ENCODE measurements at regions not wholly inside any gene's neighbourhood (a gene's known extent, or its start where the extent isn't known, plus 50 kb on each side); places are given as distances from the start of the nearest gene placed in this dataset.

GRCh38 chr5:113846941-113847340, 333.4 kb downstream of the YTHDC2 start:
- Histone ChIP-seq H3K4me3 (no peak overlapping the region), H3K27ac (no peak overlapping the region), H3K9me3 (no peaks in the 10 kb centered on the region), H3K36me3 (no peaks in the 10 kb centered on the region), H3K27me3 (no peaks in the 10 kb centered on the region), H3K4me1 (ENCODE audit: insufficient read depth) (no peaks in the 10 kb centered on the region)
- TF ChIP-seq, protein P1, sequence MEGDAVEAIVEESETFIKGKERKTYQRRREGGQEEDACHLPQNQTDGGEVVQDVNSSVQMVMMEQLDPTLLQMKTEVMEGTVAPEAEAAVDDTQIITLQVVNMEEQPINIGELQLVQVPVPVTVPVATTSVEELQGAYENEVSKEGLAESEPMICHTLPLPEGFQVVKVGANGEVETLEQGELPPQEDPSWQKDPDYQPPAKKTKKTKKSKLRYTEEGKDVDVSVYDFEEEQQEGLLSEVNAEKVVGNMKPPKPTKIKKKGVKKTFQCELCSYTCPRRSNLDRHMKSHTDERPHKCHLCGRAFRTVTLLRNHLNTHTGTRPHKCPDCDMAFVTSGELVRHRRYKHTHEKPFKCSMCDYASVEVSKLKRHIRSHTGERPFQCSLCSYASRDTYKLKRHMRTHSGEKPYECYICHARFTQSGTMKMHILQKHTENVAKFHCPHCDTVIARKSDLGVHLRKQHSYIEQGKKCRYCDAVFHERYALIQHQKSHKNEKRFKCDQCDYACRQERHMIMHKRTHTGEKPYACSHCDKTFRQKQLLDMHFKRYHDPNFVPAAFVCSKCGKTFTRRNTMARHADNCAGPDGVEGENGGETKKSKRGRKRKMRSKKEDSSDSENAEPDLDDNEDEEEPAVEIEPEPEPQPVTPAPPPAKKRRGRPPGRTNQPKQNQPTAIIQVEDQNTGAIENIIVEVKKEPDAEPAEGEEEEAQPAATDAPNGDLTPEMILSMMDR (IDR thresholded peaks at IDR 0.05), result no peak
- no peak for TF ChIP-seq POLR2A (IDR thresholded peaks at IDR 0.05)
- no peak for TF ChIP-seq EP300 (IDR thresholded peaks at IDR 0.05)
- intact Hi-C loops (cut with DNase I), result no loop called here
- DNase-seq, result no peak
- 77 to 84% (median 81%) methylated on average over 5 of the region's 5 CpGs for WGBS, 3 donors

DNA sequence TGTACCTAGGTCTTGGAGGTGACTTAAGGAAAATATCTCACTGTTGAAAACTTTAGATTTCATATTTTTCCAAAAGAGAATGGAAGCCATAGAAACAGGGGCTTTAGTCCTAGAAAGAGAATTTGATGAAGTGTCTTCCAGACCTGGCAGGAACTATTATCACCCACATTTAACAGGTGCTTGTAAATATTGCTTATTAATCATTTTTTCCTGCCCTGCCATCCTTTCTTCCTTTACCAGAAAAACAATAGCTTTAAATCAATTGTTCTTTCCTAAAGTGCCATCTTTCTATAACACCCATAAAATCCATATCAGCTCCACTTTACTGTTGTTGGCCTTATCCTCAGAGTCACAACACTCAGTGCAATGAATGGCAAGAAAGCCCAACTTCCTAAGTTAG, 350.9 kb downstream of the YTHDC2 start:
- intact Hi-C loops (cut with DNase I), result no loop called here
- Histone ChIP-seq H3K9me3 (no peaks in the 10 kb centered on the region), H3K4me1 (ENCODE audit: insufficient read depth) (no peaks in the 10 kb centered on the region), H3K27me3 (no peaks in the 10 kb centered on the region), H3K36me3 (no peaks in the 10 kb centered on the region), H3K4me3 (no peak overlapping the region), H3K27ac (no peak overlapping the region)
- TF ChIP-seq POLR2A (IDR thresholded peaks at IDR 0.05), result no peak
- TF ChIP-seq, protein P1 (IDR thresholded peaks at IDR 0.05), result no peak
- TF ChIP-seq EP300 (IDR thresholded peaks at IDR 0.05), result no peak
- no peak for DNase-seq

DNA sequence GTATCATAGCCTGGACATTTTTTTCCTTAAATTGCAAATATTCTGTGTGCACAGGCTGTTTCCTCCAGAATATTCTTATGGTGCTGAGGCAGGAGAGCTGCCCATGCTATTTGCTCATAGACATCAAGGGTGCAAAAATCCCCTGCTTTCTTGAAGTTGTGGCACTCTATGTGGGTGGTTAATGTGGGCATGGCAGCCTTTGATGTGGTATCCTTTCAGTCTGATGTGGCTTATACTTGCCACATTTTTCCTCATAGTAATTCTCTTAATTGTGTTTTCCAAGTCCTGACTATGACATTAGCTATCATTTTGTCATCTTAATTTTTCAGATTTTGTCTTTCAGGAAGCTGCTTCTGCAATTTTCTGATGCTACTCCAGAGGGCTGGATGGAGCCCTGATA, 353.3 kb downstream of the YTHDC2 start:
- Histone ChIP-seq H3K36me3 (no peaks in the 10 kb centered on the region), H3K27me3 (no peaks in the 10 kb centered on the region), H3K9me3 (no peaks in the 10 kb centered on the region), H3K27ac (no peak overlapping the region), H3K4me3 (no peak overlapping the region), H3K4me1 (ENCODE audit: insufficient read depth) (no peaks in the 10 kb centered on the region)
- intact Hi-C loops (cut with DNase I), result no loop called here
- no peak for DNase-seq
- TF ChIP-seq, protein P1 (IDR thresholded peaks at IDR 0.05), result no peak
- TF ChIP-seq EP300 (IDR thresholded peaks at IDR 0.05) (no peak), POLR2A (IDR thresholded peaks at IDR 0.05) (no peak)

DNA sequence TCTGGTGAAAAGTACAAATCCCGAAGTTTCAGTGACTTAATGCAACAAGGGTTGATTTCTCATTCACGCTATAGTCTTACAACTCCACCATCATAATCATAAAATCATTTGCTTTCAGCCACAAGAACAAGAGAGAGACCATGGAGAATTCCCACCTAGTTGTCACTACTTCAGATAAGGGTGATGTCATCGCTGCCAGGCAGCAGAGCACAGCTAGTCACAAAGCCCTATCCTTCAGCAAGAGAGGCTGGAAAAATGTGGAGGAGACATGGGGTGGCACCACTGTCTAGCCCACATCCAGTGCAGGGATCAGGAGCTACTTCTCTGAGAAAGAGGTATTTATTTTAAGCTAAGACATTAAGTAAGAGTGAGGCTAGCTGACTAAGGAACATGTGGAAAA, 356.1 kb downstream of the YTHDC2 start:
- Histone ChIP-seq H3K4me1 (ENCODE audit: insufficient read depth) (no peaks in the 10 kb centered on the region), H3K36me3 (no peaks in the 10 kb centered on the region), H3K27ac (no peak overlapping the region), H3K9me3 (no peaks in the 10 kb centered on the region), H3K4me3 (no peak overlapping the region), H3K27me3 (no peaks in the 10 kb centered on the region)
- intact Hi-C loops (cut with DNase I), result no loop called here
- TF ChIP-seq EP300 (IDR thresholded peaks at IDR 0.05), result no peak
- TF ChIP-seq POLR2A (IDR thresholded peaks at IDR 0.05), result no peak
- TF ChIP-seq, protein P1 (IDR thresholded peaks at IDR 0.05), result no peak
- DNase-seq, result no peak
- WGBS, 3 donors, result 86 to 90% (median 90%) methylated on average over 3 of the region's 3 CpGs

GRCh38 chr5:113871972-113872371, 358.5 kb downstream of the YTHDC2 start:
- no peaks in the 10 kb centered on the region for H3K27me3 ChIP-seq
- no peaks in the 10 kb centered on the region for H3K36me3 ChIP-seq
- no peaks in the 10 kb centered on the region for H3K4me1 ChIP-seq (ENCODE audit: insufficient read depth)
- no peak overlapping the region for H3K4me3 ChIP-seq
- TF ChIP-seq, protein P1 (IDR thresholded peaks at IDR 0.05), result no peak
- TF ChIP-seq POLR2A (IDR thresholded peaks at IDR 0.05) (no peak), EP300 (IDR thresholded peaks at IDR 0.05) (no peak)
- 56 to 90% (median 62%) methylated on average over 3 to 4 of the region's 4 CpGs for WGBS, 3 donors
- no peak for DNase-seq
- intact Hi-C loops (cut with DNase I), result no loop called here
- H3K27ac ChIP-seq, result no peak overlapping the region
- H3K9me3 ChIP-seq, result no peaks in the 10 kb centered on the region

All from ovary (tissue), 7 donors.